ENCODE measurements at regions not wholly inside any gene's neighbourhood (a gene's known extent, or its start where the extent isn't known, plus 50 kb on each side); places are given as distances from the start of the nearest gene placed in this dataset.

DNA sequence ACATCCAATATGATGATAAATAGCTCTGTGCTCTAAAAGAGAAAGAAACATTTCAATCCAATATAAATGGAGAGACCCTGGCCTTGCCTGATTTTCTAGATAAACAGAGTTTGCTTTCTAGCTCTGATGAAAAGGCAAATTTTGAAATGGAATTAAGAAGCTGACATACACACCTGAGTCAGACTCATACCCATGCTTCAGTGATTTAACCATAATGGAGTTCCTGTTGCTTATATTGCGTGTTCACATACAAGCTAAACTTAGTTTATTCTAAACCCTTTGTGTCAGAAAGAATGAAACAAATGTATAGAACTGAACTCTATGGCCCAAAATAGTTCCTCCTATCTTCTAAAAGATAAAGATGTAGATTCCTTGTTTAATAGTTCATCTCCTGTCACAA is 760.8 kb upstream of the ARPP21 start:
- CTCF ChIA-PET, result no interaction called here
- TF ChIP-seq TCF7L2 (IDR thresholded peaks at IDR 0.05; ENCODE audit: low read depth, low read length) (no peak), POLR2AphosphoS5 (IDR thresholded peaks at IDR 0.05; ENCODE audit: low read depth, low read length) (no peak), SIN3A (IDR thresholded peaks at IDR 0.05; ENCODE audit: borderline replicate concordance, insufficient read depth, low read depth, low read length) (no peak)
- TF ChIP-seq, protein P1, sequence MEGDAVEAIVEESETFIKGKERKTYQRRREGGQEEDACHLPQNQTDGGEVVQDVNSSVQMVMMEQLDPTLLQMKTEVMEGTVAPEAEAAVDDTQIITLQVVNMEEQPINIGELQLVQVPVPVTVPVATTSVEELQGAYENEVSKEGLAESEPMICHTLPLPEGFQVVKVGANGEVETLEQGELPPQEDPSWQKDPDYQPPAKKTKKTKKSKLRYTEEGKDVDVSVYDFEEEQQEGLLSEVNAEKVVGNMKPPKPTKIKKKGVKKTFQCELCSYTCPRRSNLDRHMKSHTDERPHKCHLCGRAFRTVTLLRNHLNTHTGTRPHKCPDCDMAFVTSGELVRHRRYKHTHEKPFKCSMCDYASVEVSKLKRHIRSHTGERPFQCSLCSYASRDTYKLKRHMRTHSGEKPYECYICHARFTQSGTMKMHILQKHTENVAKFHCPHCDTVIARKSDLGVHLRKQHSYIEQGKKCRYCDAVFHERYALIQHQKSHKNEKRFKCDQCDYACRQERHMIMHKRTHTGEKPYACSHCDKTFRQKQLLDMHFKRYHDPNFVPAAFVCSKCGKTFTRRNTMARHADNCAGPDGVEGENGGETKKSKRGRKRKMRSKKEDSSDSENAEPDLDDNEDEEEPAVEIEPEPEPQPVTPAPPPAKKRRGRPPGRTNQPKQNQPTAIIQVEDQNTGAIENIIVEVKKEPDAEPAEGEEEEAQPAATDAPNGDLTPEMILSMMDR (IDR thresholded peaks at IDR 0.05), result no peak
- TF ChIP-seq, protein P2, sequence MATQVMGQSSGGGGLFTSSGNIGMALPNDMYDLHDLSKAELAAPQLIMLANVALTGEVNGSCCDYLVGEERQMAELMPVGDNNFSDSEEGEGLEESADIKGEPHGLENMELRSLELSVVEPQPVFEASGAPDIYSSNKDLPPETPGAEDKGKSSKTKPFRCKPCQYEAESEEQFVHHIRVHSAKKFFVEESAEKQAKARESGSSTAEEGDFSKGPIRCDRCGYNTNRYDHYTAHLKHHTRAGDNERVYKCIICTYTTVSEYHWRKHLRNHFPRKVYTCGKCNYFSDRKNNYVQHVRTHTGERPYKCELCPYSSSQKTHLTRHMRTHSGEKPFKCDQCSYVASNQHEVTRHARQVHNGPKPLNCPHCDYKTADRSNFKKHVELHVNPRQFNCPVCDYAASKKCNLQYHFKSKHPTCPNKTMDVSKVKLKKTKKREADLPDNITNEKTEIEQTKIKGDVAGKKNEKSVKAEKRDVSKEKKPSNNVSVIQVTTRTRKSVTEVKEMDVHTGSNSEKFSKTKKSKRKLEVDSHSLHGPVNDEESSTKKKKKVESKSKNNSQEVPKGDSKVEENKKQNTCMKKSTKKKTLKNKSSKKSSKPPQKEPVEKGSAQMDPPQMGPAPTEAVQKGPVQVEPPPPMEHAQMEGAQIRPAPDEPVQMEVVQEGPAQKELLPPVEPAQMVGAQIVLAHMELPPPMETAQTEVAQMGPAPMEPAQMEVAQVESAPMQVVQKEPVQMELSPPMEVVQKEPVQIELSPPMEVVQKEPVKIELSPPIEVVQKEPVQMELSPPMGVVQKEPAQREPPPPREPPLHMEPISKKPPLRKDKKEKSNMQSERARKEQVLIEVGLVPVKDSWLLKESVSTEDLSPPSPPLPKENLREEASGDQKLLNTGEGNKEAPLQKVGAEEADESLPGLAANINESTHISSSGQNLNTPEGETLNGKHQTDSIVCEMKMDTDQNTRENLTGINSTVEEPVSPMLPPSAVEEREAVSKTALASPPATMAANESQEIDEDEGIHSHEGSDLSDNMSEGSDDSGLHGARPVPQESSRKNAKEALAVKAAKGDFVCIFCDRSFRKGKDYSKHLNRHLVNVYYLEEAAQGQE (IDR thresholded peaks at IDR 0.05; ENCODE audit: insufficient read depth in 1 of 2, low read depth in 2 of 2, low read length in 1 of 2), result no peak
- Histone ChIP-seq H3K9me3 (ENCODE audit: control insufficient read depth, insufficient read depth, low read depth, low read length) (no peaks in the 10 kb centered on the region), H3K27ac (ENCODE audit: low read length) (no peak overlapping the region), H3K27me3 (ENCODE audit: control insufficient read depth, insufficient read depth, low read length) (no peaks in the 10 kb centered on the region), H3K36me3 (ENCODE audit: control insufficient read depth, insufficient read depth, low read length) (no peaks in the 10 kb centered on the region), H3K4me3 (ENCODE audit: low read depth in 2 of 2, low read length in 2 of 2) (no peak overlapping the region), H3K4me1 (ENCODE audit: control insufficient read depth, insufficient read depth, low read length) (no peaks in the 10 kb centered on the region)
- in situ Hi-C loops (cut with HindIII; ENCODE audit: low pct_unique_long_range_greater_than_20kb, low sequenced_read_pairs), result no loop called here
- no peak for ATAC-seq
- no peak for DNase-seq (ENCODE audit: low read depth, low spot score)
- no TSS peak for BruUV-seq (replicated peaks)
- intact Hi-C loops (cut with micrococcal nuclease; ENCODE audit: unreplicated experiment), result no loop called here
- POLR2A ChIA-PET, result no interaction called here

DNA sequence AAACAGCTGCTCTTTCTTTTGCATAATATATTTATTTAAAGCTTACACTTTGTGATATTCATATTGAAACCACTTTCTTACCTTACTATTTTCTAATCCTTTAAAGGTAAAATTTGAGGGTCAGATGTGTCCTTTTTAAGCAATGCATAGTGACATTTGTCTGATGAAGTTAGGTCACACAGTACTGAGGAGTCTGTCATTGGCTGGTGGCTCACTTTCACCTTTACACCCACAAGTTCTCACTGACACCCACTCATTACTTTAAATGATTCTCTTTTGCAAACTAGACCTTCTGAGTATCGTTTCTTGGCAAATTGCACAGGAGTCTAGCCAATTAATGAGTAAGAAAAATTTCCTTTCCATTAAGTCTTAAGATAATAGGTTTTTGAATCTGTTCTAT is 758.3 kb upstream of the ARPP21 start:
- DNase-seq (ENCODE audit: low read depth, low spot score) (no peak), ATAC-seq (no peak)
- no TSS peak for BruUV-seq (replicated peaks)
- no peaks in the 10 kb centered on the region for H3K4me1 ChIP-seq (ENCODE audit: control insufficient read depth, insufficient read depth, low read length)
- POLR2A ChIA-PET, result no interaction called here
- no peaks in the 10 kb centered on the region for H3K9me3 ChIP-seq (ENCODE audit: control insufficient read depth, insufficient read depth, low read depth, low read length)
- H3K4me3 ChIP-seq (ENCODE audit: low read depth in 2 of 2, low read length in 2 of 2), result no peak overlapping the region
- no peak overlapping the region for H3K27ac ChIP-seq (ENCODE audit: low read length)
- intact Hi-C loops (cut with micrococcal nuclease; ENCODE audit: unreplicated experiment) (no loop called here), in situ Hi-C loops (cut with HindIII; ENCODE audit: low pct_unique_long_range_greater_than_20kb, low sequenced_read_pairs) (no loop called here)
- no peak for TF ChIP-seq SIN3A (IDR thresholded peaks at IDR 0.05; ENCODE audit: borderline replicate concordance, insufficient read depth, low read depth, low read length)
- TF ChIP-seq, protein P1 (IDR thresholded peaks at IDR 0.05), result no peak
- TF ChIP-seq, protein P2 (IDR thresholded peaks at IDR 0.05; ENCODE audit: insufficient read depth in 1 of 2, low read depth in 2 of 2, low read length in 1 of 2), result no peak
- no peak for TF ChIP-seq POLR2AphosphoS5 (IDR thresholded peaks at IDR 0.05; ENCODE audit: low read depth, low read length)
- TF ChIP-seq TCF7L2 (IDR thresholded peaks at IDR 0.05; ENCODE audit: low read depth, low read length), result no peak
- no peaks in the 10 kb centered on the region for H3K36me3 ChIP-seq (ENCODE audit: control insufficient read depth, insufficient read depth, low read length)
- H3K27me3 ChIP-seq (ENCODE audit: control insufficient read depth, insufficient read depth, low read length), result no peaks in the 10 kb centered on the region
- CTCF ChIA-PET, result no interaction called here
